ENCODE measurements at regions not wholly inside any gene's neighbourhood (a gene's known extent, or its start where the extent isn't known, plus 50 kb on each side); places are given as distances from the start of the nearest gene placed in this dataset.

DNA sequence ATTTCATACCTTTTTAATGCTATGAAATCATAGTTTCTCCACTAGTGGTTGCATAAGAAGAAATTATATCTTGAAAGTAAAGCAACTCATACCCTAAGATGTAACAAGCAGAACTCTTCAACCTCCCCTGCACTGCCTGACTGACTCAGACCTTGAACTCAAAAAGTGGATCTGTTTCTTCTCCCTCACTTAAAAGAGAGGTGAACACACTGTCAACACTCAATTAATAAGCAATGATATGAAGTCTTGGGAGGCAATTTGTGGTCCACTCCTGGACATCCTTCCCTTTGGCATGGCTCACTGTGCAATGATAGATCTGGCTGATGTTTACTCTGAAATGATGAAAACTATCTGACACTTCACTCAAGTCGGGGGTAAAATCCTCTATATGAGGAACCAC is 282.0 kb upstream of the DKK2 start:
- Histone ChIP-seq H3K9me3 (ENCODE audit: control insufficient read depth, insufficient read depth, low read length) (no peaks in the 10 kb centered on the region), H3K4me1 (ENCODE audit: control insufficient read depth, low read length) (no peaks in the 10 kb centered on the region), H3K36me3 (ENCODE audit: control insufficient read depth, low read length) (no peaks in the 10 kb centered on the region), H3F3A (ENCODE audit: control insufficient read depth, insufficient read depth) (no peaks in the 10 kb centered on the region), H4K20me1 (ENCODE audit: control insufficient read depth, insufficient read depth, low read depth, low read length) (no peaks in the 10 kb centered on the region), H3K4me3 (ENCODE audit: low read length) (no peak overlapping the region), H3K4me2 (ENCODE audit: low read length) (no peak overlapping the region), H3K27me3 (ENCODE audit: control insufficient read depth, low read length) (no peaks in the 10 kb centered on the region; the same call in 1 of the 2 replicates), H3K9me2 (replicated peaks; ENCODE audit: control insufficient read depth, low read length) (no peaks in the 10 kb centered on the region), H3K79me2 (ENCODE audit: control insufficient read depth, low read length) (no peaks in the 10 kb centered on the region), H3K27ac (ENCODE audit: low read depth, low read length) (no peak overlapping the region)
- TF ChIP-seq, protein P1, sequence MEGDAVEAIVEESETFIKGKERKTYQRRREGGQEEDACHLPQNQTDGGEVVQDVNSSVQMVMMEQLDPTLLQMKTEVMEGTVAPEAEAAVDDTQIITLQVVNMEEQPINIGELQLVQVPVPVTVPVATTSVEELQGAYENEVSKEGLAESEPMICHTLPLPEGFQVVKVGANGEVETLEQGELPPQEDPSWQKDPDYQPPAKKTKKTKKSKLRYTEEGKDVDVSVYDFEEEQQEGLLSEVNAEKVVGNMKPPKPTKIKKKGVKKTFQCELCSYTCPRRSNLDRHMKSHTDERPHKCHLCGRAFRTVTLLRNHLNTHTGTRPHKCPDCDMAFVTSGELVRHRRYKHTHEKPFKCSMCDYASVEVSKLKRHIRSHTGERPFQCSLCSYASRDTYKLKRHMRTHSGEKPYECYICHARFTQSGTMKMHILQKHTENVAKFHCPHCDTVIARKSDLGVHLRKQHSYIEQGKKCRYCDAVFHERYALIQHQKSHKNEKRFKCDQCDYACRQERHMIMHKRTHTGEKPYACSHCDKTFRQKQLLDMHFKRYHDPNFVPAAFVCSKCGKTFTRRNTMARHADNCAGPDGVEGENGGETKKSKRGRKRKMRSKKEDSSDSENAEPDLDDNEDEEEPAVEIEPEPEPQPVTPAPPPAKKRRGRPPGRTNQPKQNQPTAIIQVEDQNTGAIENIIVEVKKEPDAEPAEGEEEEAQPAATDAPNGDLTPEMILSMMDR (IDR thresholded peaks at IDR 0.05; ENCODE audit: low read depth, low read length, poor library complexity, severe bottlenecking) = no peak
- no peak for TF ChIP-seq EZH2phosphoT487 (IDR thresholded peaks at IDR 0.05; ENCODE audit: borderline replicate concordance, low read length)

DNA sequence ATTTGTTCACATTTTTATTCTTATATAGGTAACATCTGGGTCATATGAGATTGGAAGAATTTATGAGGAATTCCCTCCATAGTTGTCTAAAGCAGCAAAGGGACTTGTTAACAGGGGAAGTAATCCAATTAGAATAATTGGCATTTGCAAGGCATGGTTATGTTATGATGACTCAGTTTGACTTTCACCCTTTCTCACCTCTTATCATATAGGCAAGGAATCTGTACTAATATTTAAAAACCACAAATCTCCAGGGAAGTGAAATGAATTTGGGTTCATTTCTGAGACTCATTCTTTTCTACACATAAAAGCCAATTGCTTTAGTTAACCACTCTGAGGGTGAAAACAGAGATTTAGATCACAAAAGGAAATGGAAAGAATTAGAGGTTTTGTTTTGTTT is 281.5 kb upstream of the DKK2 start:
- Histone ChIP-seq H3F3A (ENCODE audit: control insufficient read depth, insufficient read depth) (no peaks in the 10 kb centered on the region), H3K36me3 (ENCODE audit: control insufficient read depth, low read length) (no peaks in the 10 kb centered on the region), H3K4me3 (ENCODE audit: low read length) (no peak overlapping the region), H3K4me2 (ENCODE audit: low read length) (no peak overlapping the region), H3K27me3 (ENCODE audit: control insufficient read depth, low read length) (no peaks in the 10 kb centered on the region; the same call in 1 of the 2 replicates), H3K9me3 (ENCODE audit: control insufficient read depth, insufficient read depth, low read length) (no peaks in the 10 kb centered on the region), H4K20me1 (ENCODE audit: control insufficient read depth, insufficient read depth, low read depth, low read length) (no peaks in the 10 kb centered on the region), H3K79me2 (ENCODE audit: control insufficient read depth, low read length) (no peaks in the 10 kb centered on the region), H3K4me1 (ENCODE audit: control insufficient read depth, low read length) (no peaks in the 10 kb centered on the region), H3K9me2 (replicated peaks; ENCODE audit: control insufficient read depth, low read length) (no peaks in the 10 kb centered on the region), H3K27ac (ENCODE audit: low read depth, low read length) (no peak overlapping the region)
- TF ChIP-seq, protein P1 (IDR thresholded peaks at IDR 0.05; ENCODE audit: low read depth, low read length, poor library complexity, severe bottlenecking) = no peak
- TF ChIP-seq EZH2phosphoT487 (IDR thresholded peaks at IDR 0.05; ENCODE audit: borderline replicate concordance, low read length) = no peak

DNA sequence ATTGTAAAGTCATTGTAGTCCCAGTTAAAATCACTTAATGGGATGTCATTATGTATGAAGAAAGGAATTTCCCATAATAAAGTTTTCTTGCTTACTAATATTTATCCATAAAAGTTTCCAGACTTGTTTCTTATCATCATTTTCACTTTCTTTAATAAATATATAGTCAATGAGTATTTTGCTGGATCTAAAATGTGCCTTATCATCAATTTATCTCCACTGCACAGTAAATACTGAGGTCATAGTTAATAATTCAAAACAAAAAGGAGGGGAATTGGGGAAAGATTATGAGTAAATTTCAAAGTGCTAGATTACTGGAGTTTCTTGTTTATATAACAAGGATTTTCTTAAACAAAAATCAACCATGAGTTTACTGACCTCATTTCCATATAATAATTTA is 279.5 kb upstream of the DKK2 start:
- Histone ChIP-seq H3K9me2 (replicated peaks; ENCODE audit: control insufficient read depth, low read length) (no peaks in the 10 kb centered on the region), H3K4me1 (ENCODE audit: control insufficient read depth, low read length) (no peaks in the 10 kb centered on the region), H3K79me2 (ENCODE audit: control insufficient read depth, low read length) (no peaks in the 10 kb centered on the region), H3K4me2 (ENCODE audit: low read length) (no peak overlapping the region), H4K20me1 (ENCODE audit: control insufficient read depth, insufficient read depth, low read depth, low read length) (no peaks in the 10 kb centered on the region), H3K4me3 (ENCODE audit: low read length) (no peak overlapping the region), H3K9me3 (ENCODE audit: control insufficient read depth, insufficient read depth, low read length) (no peaks in the 10 kb centered on the region), H3K27me3 (ENCODE audit: control insufficient read depth, low read length) (no peaks in the 10 kb centered on the region; the same call in 1 of the 2 replicates), H3K36me3 (ENCODE audit: control insufficient read depth, low read length) (no peaks in the 10 kb centered on the region), H3K27ac (ENCODE audit: low read depth, low read length) (no peak overlapping the region), H3F3A (ENCODE audit: control insufficient read depth, insufficient read depth) (no peaks in the 10 kb centered on the region)
- TF ChIP-seq, protein P1 (IDR thresholded peaks at IDR 0.05; ENCODE audit: low read depth, low read length, poor library complexity, severe bottlenecking) = no peak
- no peak for TF ChIP-seq EZH2phosphoT487 (IDR thresholded peaks at IDR 0.05; ENCODE audit: borderline replicate concordance, low read length)

Measured in DOHH2 (cell line).